Heart left ventricle (tissue), 16 donors: ENCODE measurements at regions not wholly inside any gene's neighbourhood (a gene's known extent, or its start where the extent isn't known, plus 50 kb on each side); places are given as distances from the start of the nearest gene placed in this dataset.

ENCODE experiments used
- ATAC-seq, 4 donors: fragments of 200-7000 bp; cut with Tn5 transposase; one replicate each; pipeline ENCODE4 v1.9.1; 2020 to 2022; ENCODE audit warnings: moderate library complexity in 4 of 4, mild to moderate bottlenecking in 3 of 4, moderate number of reproducible peaks in 1 of 4
- DNase-seq, 5 donors: peaks; one replicate each; pipeline ENCODE4 v3.0.0-alpha.2; 2020
- H3K27ac ChIP-seq, 12 donors: fragments of 200-600 bp; sonication (generic) in 4 of 12; one replicate each; pipeline versions ENCODE4 v1.5.0 to v1.8.0; 2016 to 2022; ENCODE audit warnings: mild to moderate bottlenecking in 2 of 12
- H3K27me3 ChIP-seq, 9 donors: fragments of 200-600 bp; sonication (generic) in 2 of 9; one replicate each; pipeline versions ENCODE4 v1.5.1 to v1.8.0; 2016 to 2022; ENCODE audit warnings: mild to moderate bottlenecking in 3 of 9
- H3K36me3 ChIP-seq, 9 donors: fragments of 200-600 bp; sonication (generic) in 2 of 9; one replicate each; pipeline versions ENCODE4 v1.5.0 to v1.8.0; 2018 to 2022; ENCODE audit warnings: mild to moderate bottlenecking in 2 of 9
- H3K4me1 ChIP-seq, 12 donors: fragments of 200-600 bp; sonication (generic) in 4 of 12; one replicate each; pipeline versions ENCODE4 v1.5.0 to v1.8.0; 2016 to 2022; ENCODE audit warnings: mild to moderate bottlenecking in 3 of 12
- H3K4me3 ChIP-seq, 12 donors: fragments of 200-600 bp; sonication (generic) in 4 of 12; one replicate each; pipeline versions ENCODE4 v1.5.0 to v1.8.0; 2017 to 2022; ENCODE audit warnings: mild to moderate bottlenecking in 9 of 12, moderate library complexity in 4 of 12
- H3K9me3 ChIP-seq, 12 donors: fragments of 200-600 bp; sonication (generic) in 4 of 12; one replicate each; pipeline versions ENCODE4 v1.5.0 to v1.8.0; 2016 to 2022; ENCODE audit warnings: mild to moderate bottlenecking in 1 of 12
- POLR2A ChIP-seq, 2 donors: fragments of 450-650 bp; IDR thresholded peaks; one replicate each; pipeline ENCODE4 v1.6.1; 2017; ENCODE audit warnings: antibody characterized with exemption in 2 of 2, mild to moderate bottlenecking in 2 of 2, moderate library complexity in 2 of 2
- WGBS, 4 donors: extraction: QIAGEN DNeasy Blood & Tissue Kit in 2 of 4; methylation state at CpG; one replicate each; pipeline versions ENCODE4 v1.1.5 to v1.1.7; 2013 to 2018; 5-methylcytosine and 5-hydroxymethylcytosine counted together
- intact Hi-C, 10 donors: fragments of 100-400 bp; cut with DNase I; formaldehyde crosslinking; loops; one replicate each; pipeline versions ENCODE4 v1.11.1 to v1.14.2; 2022
- TF ChIP-seq, protein P1 (sequence below), 12 donors: fragments of 200-600 bp; sonication (generic) in 4 of 12; IDR thresholded peaks; one replicate each; pipeline versions ENCODE4 v1.5.0 to v1.8.0; 2018 to 2022; ENCODE audit warnings: antibody characterized with exemption in 12 of 12, mild to moderate bottlenecking in 5 of 12
- donor health status: ischemic (EF 13 %, LVEDD 7.1; RV severe dilation, severe dysfunction).
- donor health status: healthy with polysubstance abuse.
- donor health status: DM: no; HTN: yes; CAD: no.
- donor health status: DM: no; HTN: no; CAD: no.
- donor health status: ischemic (EF 25% LVEDD 6.9; RV normal size, moderate dysfunction).
- donor health status: ischemic (EF 25% LVEDD 5.7; RV mildly dilated, moderate dysfunction).
- donor health status: healthy.
- donor health status: DM: yes; HTN: yes; CAD: no.
- donor health status: ischemic (EF 35%, LVEDD 5.7; RV mildly dilated, moderate dysfunction).
- donor health status: nonischemic (EF 11% LVEDD 7.7; RV severe dilation, severe dysfunction).
- donor health status: DM: yes; HTN: yes; CAD: no.
- donor health status: PGD.
- donor health status: ischemic (EF 29% LVEDD 5.4; RV normal size, mild dysfunction).
- donor health status: nonischemic (EF 23%, LVEDD 6.1; RV moderate dilation, normal function).

- WGBS, 4 donors = 34 to 48% (median 45%) methylated on average over 1 of the region's 1 CpG
- no peaks in the 10 kb centered on the region for H3K27me3 ChIP-seq
- H3K9me3 ChIP-seq = peaks cover 0 to 3% (median 0%) of the 10 kb centered on the region in 12 donors
- intact Hi-C loops = no loop called here
- DNase-seq = no peak
- ATAC-seq = no peak
- H3K27ac ChIP-seq = no peak overlapping the region
- H3K36me3 ChIP-seq = no peaks in the 10 kb centered on the region
- H3K4me1 ChIP-seq = no peaks in the 10 kb centered on the region
- TF ChIP-seq POLR2A (IDR thresholded peaks at IDR 0.05) = no peak
- TF ChIP-seq, protein P1, sequence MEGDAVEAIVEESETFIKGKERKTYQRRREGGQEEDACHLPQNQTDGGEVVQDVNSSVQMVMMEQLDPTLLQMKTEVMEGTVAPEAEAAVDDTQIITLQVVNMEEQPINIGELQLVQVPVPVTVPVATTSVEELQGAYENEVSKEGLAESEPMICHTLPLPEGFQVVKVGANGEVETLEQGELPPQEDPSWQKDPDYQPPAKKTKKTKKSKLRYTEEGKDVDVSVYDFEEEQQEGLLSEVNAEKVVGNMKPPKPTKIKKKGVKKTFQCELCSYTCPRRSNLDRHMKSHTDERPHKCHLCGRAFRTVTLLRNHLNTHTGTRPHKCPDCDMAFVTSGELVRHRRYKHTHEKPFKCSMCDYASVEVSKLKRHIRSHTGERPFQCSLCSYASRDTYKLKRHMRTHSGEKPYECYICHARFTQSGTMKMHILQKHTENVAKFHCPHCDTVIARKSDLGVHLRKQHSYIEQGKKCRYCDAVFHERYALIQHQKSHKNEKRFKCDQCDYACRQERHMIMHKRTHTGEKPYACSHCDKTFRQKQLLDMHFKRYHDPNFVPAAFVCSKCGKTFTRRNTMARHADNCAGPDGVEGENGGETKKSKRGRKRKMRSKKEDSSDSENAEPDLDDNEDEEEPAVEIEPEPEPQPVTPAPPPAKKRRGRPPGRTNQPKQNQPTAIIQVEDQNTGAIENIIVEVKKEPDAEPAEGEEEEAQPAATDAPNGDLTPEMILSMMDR (IDR thresholded peaks at IDR 0.05) = no peak
- H3K4me3 ChIP-seq = no peak overlapping the region
These were observed 803.9 kb downstream of the TAF11L14 start for GRCh38 chr5:18438126-18438525.

DNA sequence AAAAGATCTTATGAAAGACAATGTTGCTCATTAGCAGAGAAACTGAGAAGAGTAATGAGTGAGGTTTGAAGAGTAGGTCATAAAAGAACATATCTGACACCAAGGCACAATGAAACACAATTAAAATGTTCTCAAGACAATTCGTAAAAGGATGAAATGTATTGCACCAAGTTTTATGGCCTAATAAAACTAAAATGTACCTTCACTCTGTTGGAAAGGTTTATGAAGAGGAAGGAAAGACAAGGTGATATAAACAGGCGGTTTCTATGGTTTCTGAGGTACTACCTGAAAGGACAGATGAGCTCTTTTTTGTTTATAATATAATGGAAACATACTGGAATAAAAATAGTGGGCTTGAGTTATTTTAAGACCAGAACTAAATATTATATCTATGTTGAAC, 821.3 kb downstream of the TAF11L14 start:
- H3K9me3 ChIP-seq = no peaks in the 10 kb centered on the region
- H3K27me3 ChIP-seq = no peaks in the 10 kb centered on the region
- H3K36me3 ChIP-seq = no peaks in the 10 kb centered on the region
- no peak for ATAC-seq
- no peak for DNase-seq
- no peak overlapping the region for H3K4me3 ChIP-seq
- no peaks in the 10 kb centered on the region for H3K4me1 ChIP-seq
- no peak for TF ChIP-seq POLR2A (IDR thresholded peaks at IDR 0.05)
- TF ChIP-seq, protein P1 (IDR thresholded peaks at IDR 0.05) = no peak
- H3K27ac ChIP-seq = no peak overlapping the region
- intact Hi-C loops = no loop called here
- WGBS, 4 donors = 52 to 76% (median 69%) methylated on average over 2 of the region's 2 CpGs

- Histone ChIP-seq H3K4me3 (no peak overlapping the region), H3K27me3 (no peaks in the 10 kb centered on the region), H3K36me3 (no peaks in the 10 kb centered on the region), H3K4me1 (no peaks in the 10 kb centered on the region), H3K9me3 (no peaks in the 10 kb centered on the region), H3K27ac (no peak overlapping the region)
- DNase-seq (no peak), ATAC-seq (no peak)
- TF ChIP-seq POLR2A (IDR thresholded peaks at IDR 0.05) = no peak
- TF ChIP-seq, protein P1 (IDR thresholded peaks at IDR 0.05) = no peak
- WGBS, 4 donors = 91 to 93% (median 91%) methylated on average over 5 of the region's 5 CpGs
- intact Hi-C loops = no loop called here
These were observed 823.0 kb downstream of the TAF11L14 start for GRCh38 chr5:18457255-18457654.

GRCh38 chr5:18461766-18462165, 827.5 kb downstream of the TAF11L14 start:
- no peaks in the 10 kb centered on the region for H3K27me3 ChIP-seq
- H3K9me3 ChIP-seq = no peaks in the 10 kb centered on the region
- no peak for TF ChIP-seq POLR2A (IDR thresholded peaks at IDR 0.05)
- TF ChIP-seq, protein P1 (IDR thresholded peaks at IDR 0.05) = no peak
- no peak for DNase-seq
- no peaks in the 10 kb centered on the region for H3K4me1 ChIP-seq
- intact Hi-C loops = loop anchor here in 2 of 10 donors (10.0 kb wide), 2 partner anchors 233 to 243 kb away; no protein-coding TSS in a partner anchor
- no peaks in the 10 kb centered on the region for H3K36me3 ChIP-seq
- H3K4me3 ChIP-seq = no peak overlapping the region
- H3K27ac ChIP-seq = no peak overlapping the region
- ATAC-seq = no peak
- 65 to 68% (median 65%) methylated on average over 1 of the region's 1 CpG for WGBS, 4 donors
